ENCODE measurements at regions not wholly inside any gene's neighbourhood (a gene's known extent, or its start where the extent isn't known, plus 50 kb on each side); places are given as distances from the start of the nearest gene placed in this dataset.

- no peak for DNase-seq (ENCODE audit: low spot score)
These were observed 51.9 kb upstream of the PTPRJ start for GRCh38 chr11:47928426-47928825.

GRCh38 chr11:47924184-47924691 is 56.1 kb upstream of the PTPRJ start:
- peak; percentile 86 for DNase-seq (ENCODE audit: low spot score)

GRCh38 chr11:47923667-47924066 is 56.7 kb upstream of the PTPRJ start:
- no peak for DNase-seq (ENCODE audit: low spot score)

GRCh38 chr11:47921080-47921555 is 59.2 kb upstream of the PTPRJ start:
- peak; percentile 34 for DNase-seq (ENCODE audit: low spot score)

DNA sequence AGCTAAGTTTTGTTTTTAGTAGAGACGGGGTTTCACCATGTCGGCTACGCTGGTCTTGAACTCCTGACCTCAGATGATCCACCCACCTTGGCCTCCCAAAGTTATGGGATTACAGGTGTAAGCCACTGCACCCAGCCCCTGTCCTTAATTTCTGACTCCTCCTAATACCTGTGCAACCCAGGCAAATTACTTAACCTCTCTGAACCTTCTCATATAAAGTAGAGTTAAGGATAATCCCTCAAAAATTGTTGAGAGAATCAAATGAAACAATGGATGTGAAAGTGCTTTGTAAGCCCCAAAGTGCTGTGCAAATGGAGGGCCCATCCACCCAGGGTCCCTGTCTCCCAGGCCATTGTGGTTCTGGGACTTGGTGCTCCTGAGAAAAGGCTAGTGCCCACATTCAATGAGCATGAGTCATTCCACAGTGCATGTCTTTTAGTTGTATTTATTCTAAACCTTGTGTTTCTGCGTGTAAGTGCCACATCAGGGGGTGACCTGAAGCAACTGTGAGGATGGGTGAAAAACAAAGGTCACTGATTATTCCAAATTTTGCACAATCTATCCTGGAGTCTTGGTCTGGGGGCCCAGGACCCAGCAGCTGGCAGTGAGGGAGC is 61.4 kb upstream of the PTPRJ start:
- peak; percentile 77 for DNase-seq (ENCODE audit: low spot score)

DNA sequence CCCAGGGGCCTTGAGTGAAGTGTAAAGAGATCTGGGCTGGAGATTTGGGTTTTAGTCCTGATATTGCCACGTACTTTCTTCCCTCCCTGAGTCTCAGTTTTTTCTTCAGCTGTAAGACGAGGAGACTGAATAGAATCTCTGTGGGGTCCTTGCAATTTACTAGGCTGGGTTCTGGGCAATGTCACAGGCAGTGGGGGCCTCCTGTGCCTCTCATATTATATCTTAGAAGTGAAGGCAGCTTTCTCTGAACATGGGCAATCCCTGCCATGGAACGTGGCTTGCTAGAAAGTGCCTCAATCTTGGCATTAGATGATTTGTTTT is 62.0 kb upstream of the PTPRJ start:
- DNase-seq (ENCODE audit: low spot score): no peak

- peak; percentile 99 for DNase-seq (ENCODE audit: low spot score)
These were observed 62.6 kb upstream of the PTPRJ start for GRCh38 chr11:47917599-47918369.

DNA sequence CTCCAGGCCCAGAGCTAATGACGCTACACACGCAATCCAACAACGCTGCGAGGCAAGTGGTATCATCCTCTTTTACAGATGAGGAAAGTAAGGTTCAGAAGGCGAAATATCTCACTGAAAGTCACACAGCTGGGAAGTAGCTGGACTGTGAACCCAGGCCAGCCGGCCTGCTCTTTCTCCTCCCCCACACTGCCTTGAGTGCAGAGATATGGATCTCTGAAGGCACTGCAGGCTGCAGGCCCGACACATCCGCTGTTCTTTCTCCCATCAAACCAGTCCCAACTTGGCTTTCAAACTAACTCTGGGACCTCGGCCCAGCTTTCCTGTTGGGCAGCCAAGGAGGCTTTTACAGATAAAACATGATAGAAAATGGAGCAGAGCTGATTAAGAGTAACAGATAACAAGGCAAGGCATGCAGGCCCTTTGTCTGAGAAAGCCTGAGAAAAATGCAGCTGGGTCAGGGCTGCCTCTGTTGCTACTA is 64.0 kb upstream of the PTPRJ start:
- DNase-seq (ENCODE audit: low spot score): peak; percentile 50

- no peak for DNase-seq (ENCODE audit: low spot score)
These were observed 64.6 kb upstream of the PTPRJ start for GRCh38 chr11:47915783-47916182.

DNA sequence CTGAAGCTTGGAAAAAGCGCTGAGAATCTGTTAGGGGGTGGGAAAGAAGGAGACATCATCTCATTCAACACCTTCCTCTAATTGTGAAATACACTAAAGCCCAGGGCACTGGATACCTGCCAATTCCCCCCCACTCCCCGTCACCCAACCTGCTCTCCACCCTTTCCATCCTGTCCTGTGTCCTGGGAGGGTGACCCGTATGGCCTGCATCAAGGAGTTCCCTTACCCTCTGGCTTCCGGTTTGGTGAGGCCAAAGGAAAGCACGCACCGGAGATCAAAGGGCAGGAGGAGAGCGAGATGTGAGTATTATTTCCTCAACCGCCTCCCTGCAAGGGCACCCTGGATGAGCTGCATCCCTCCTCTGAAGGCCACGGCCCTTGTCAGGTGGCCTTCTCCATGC is 65.0 kb upstream of the PTPRJ start:
- DNase-seq (ENCODE audit: low spot score): peak; percentile 84

- no peak for DNase-seq (ENCODE audit: low spot score)
These were observed 65.6 kb upstream of the PTPRJ start for GRCh38 chr11:47914743-47915142.

- DNase-seq (ENCODE audit: low spot score): no peak
These were observed 65.5 kb upstream of the NUP160 start for GRCh38 chr11:47913529-47914244.

- DNase-seq (ENCODE audit: low spot score): no peak
These were observed 64.8 kb upstream of the NUP160 start for GRCh38 chr11:47912843-47913437.

GRCh38 chr11:47911149-47911548 is 63.0 kb upstream of the NUP160 start:
- DNase-seq (ENCODE audit: low spot score): no peak

DNA sequence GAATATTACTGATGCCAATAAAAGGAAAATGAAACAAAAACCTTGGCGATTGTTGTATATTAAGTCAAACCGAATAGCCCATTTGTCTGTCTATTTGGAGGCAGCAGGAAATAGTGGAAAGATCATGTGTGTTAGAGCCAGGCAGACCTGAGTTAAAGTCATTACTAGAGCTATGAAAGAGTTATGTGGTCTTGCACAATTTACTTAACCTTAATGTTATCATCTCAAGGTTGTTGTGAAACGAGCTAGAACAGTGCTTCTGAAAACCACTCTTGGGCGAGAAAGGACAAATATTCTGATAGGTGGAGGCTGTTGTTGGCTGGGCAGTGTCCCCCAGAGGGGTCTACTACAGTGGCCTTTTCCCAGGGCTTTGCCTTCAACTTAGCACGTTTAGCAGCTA is 60.0 kb upstream of the NUP160 start:
- DNase-seq (ENCODE audit: low spot score): no peak

- no peak for DNase-seq (ENCODE audit: low spot score)
These were observed 59.3 kb upstream of the NUP160 start for GRCh38 chr11:47907499-47907898.

DNA sequence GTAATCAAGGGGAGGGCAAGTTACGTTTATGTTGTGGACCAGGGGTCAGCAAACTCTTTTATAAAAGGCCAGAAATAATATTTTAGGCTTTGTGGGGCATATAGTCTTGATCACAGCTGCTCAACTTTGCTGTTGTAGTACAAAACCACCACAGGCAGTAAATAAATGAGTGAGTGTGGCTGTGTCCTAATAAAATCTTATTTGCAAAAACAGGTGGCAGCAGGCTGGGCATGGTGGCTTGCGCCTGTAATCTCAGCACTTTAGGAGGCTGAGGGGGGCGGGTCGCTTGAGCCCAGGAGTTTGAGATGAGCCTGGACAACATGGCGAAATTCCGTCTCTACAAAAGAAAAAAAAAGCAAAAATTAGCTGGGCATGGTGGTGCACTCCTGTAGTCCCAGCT is 57.9 kb upstream of the NUP160 start:
- no peak for DNase-seq (ENCODE audit: low spot score)

GRCh38 chr11:47905358-47906059 is 57.4 kb upstream of the NUP160 start:
- no peak for DNase-seq (ENCODE audit: low spot score)

DNA sequence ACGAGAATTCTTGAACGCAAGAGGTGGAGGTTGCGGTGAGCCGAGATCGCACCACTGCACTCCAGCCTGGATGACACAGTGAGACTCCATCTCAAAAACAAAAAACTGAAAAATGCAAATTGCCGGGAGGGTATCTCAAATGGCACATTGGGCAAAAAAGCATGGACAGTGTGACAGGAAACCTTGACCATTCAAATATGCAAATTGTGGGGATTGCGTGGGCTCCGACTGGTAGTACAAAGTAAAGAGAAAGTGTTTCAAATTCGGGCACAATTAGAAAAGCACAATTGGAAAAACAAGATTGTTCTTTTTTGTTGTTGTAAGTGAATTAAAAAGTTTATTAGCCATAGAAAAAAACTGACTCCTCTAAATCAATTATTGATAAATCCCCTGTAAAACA is 56.7 kb upstream of the NUP160 start:
- no peak for DNase-seq (ENCODE audit: low spot score)

DNA sequence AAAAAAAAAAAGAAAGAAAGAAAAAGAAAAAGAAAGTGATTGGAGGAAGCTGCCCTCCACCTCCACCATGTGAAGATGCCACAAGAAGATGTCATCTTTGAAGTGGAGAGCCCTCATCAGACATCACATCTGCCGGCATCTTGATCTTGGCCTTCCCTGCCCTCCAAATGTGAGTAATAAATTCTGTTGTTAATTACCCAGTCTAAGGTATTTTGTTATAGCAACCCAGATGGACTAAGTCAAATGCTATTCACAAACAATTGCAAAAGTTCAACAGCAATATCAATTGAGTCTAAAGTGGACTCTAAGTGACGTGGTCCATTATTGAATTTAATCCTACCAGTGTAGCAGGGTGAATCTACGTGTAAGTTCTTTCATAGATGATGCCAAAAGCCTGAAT is 55.9 kb upstream of the NUP160 start:
- no peak for DNase-seq (ENCODE audit: low spot score)

DNA sequence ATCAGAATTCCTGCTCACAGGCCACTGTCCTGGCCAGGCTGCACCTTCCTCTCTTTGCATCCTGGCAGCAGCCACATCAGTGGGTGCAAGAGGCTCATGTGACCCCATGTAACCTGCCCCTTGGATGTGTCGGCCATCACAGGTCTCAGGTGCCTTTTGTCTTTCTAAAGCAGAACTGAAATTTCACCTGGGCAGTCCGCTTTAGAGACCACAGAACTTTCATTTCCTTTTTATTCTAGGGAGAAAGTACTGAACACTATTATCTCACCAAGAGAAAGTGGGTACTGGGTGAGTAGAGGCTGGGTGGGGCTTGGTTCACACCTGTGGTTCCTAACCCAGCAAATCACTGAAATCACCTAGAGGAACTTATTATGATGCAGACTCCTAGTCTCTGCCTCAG is 51.7 kb upstream of the NUP160 start:
- DNase-seq (ENCODE audit: low spot score): no peak

Data from HT-29 (cell line).